ENCODE measurements at regions not wholly inside any gene's neighbourhood (a gene's known extent, or its start where the extent isn't known, plus 50 kb on each side); places are given as distances from the start of the nearest gene placed in this dataset.

DNA sequence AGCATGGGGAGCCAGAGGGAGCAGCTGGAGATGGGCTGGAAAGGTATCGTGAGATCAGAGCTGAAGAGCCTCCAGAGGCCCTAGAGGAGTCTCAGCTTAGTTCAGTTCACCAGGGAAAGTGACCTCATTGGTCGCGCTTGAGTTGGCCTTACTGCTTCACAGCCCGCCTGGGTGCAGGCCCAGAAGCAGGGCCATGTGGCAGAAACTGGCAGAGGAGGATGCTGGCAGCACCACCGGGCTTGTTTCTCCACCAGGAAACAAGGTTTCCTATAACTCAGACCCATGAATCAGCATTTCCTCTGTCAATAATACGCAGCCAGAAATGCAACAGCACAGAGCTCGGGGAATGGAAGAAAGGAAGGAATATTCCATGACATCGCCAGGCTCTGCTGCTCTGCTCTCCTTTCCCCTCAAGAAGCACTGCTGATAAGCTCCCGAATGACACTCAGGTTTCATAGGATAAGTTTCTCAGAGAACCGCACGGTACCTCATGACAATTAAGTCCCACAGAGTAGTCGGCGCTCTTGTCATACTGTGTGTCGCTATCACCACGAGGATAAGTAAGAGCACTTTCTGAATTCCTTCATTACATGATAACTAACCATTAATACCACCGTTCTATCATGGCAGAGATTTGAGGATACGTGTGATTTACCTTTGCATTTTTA lies 147.1 kb upstream of the LPP start:
- no peak overlapping the region for H3K4me3 Mint-ChIP-seq
- ChIA-PET CTCF (no interaction called here), POLR2A (interaction anchor here (0.7 kb wide), 1 partner anchor 220 kb away, joined by 3 read pairs; no protein-coding TSS in a partner anchor)
- no peaks in the 10 kb centered on the region for H3K27me3 Mint-ChIP-seq
- peaks cover 8% of the 10 kb centered on the region for H3K4me1 Mint-ChIP-seq (ENCODE audit: low read depth)
- no peak overlapping the region for H3K27ac Mint-ChIP-seq
- no peaks in the 10 kb centered on the region for H3K36me3 Mint-ChIP-seq (ENCODE audit: low read depth)
- ATAC-seq (peak; percentile 24), DNase-seq (no peak)
- intact Hi-C loops (cut with micrococcal nuclease), result no loop called here
- H3K9me3 Mint-ChIP-seq, result no peaks in the 10 kb centered on the region
- no peak for TF ChIP-seq CTCF (IDR thresholded peaks at IDR 0.05)

- H3K9me3 Mint-ChIP-seq, result no peaks in the 10 kb centered on the region
- ATAC-seq (no peak), DNase-seq (no peak)
- TF ChIP-seq CTCF (IDR thresholded peaks at IDR 0.05), result no peak
- intact Hi-C loops (cut with micrococcal nuclease), result no loop called here
- no peak overlapping the region for H3K27ac Mint-ChIP-seq
- no peaks in the 10 kb centered on the region for H3K36me3 Mint-ChIP-seq (ENCODE audit: low read depth)
- ChIA-PET CTCF (no interaction called here), POLR2A (no interaction called here)
- H3K4me1 Mint-ChIP-seq (ENCODE audit: low read depth), result peaks cover 3% of the 10 kb centered on the region
- H3K27me3 Mint-ChIP-seq, result no peaks in the 10 kb centered on the region
- H3K4me3 Mint-ChIP-seq, result no peak overlapping the region
These were observed 146.1 kb upstream of the LPP start for GRCh38 chr3:188007897-188008296.

GRCh38 chr3:188008582-188009213 lies 145.3 kb upstream of the LPP start:
- POLR2A ChIA-PET, result no interaction called here
- H3K36me3 Mint-ChIP-seq (ENCODE audit: low read depth), result no peaks in the 10 kb centered on the region
- ATAC-seq (no peak), DNase-seq (no peak)
- H3K27me3 Mint-ChIP-seq, result no peaks in the 10 kb centered on the region
- intact Hi-C loops (cut with micrococcal nuclease), result no loop called here
- CTCF ChIA-PET, result no interaction called here
- peaks cover 3% of the 10 kb centered on the region for H3K4me1 Mint-ChIP-seq (ENCODE audit: low read depth)
- no peak for TF ChIP-seq CTCF (IDR thresholded peaks at IDR 0.05)
- no peak overlapping the region for H3K27ac Mint-ChIP-seq
- H3K4me3 Mint-ChIP-seq, result no peak overlapping the region
- H3K9me3 Mint-ChIP-seq, result no peaks in the 10 kb centered on the region

- ChIA-PET POLR2A (no interaction called here), CTCF (interaction anchor here (0.6 to 0.7 kb wide), 2 partner anchors 37 to 80 kb away, joined by 3 read pairs; no protein-coding TSS in a partner anchor)
- Mint-ChIP-seq H3K27ac (no peak overlapping the region), H3K4me1 (ENCODE audit: low read depth) (peaks cover 3% of the 10 kb centered on the region), H3K9me3 (no peaks in the 10 kb centered on the region), H3K27me3 (no peaks in the 10 kb centered on the region), H3K4me3 (no peak overlapping the region), H3K36me3 (ENCODE audit: low read depth) (no peaks in the 10 kb centered on the region)
- no peak for TF ChIP-seq CTCF (IDR thresholded peaks at IDR 0.05)
- intact Hi-C loops (cut with micrococcal nuclease), result no loop called here
- DNase-seq (no peak), ATAC-seq (no peak)
These were observed 143.5 kb upstream of the LPP start for GRCh38 chr3:188010478-188010877.

- intact Hi-C loops (cut with micrococcal nuclease), result no loop called here
- Mint-ChIP-seq H3K4me3 (no peak overlapping the region), H3K27ac (no peak overlapping the region), H3K36me3 (ENCODE audit: low read depth) (no peaks in the 10 kb centered on the region), H3K9me3 (peaks cover 1% of the 10 kb centered on the region), H3K4me1 (ENCODE audit: low read depth) (no peaks in the 10 kb centered on the region), H3K27me3 (no peaks in the 10 kb centered on the region)
- TF ChIP-seq CTCF (IDR thresholded peaks at IDR 0.05), result no peak
- ATAC-seq (no peak), DNase-seq (no peak)
- POLR2A ChIA-PET, result no interaction called here
- CTCF ChIA-PET, result no interaction called here
These were observed 134.2 kb upstream of the LPP start for GRCh38 chr3:188019727-188020126.

All from activated CD8-positive, alpha-beta T cell treated with anti-CD3 and anti-CD28 coated beads for 36 hours (primary cell).